GM18868 (cell line): ENCODE measurements at regions not wholly inside any gene's neighbourhood (a gene's known extent, or its start where the extent isn't known, plus 50 kb on each side); places are given as distances from the start of the nearest gene placed in this dataset.

Experiments used
- ATAC-seq: cut with Tn5 transposase; IDR thresholded peaks from one replicate; pipeline ENCODE4 v1.9.1; 2021; ENCODE audit warnings: mild to moderate bottlenecking, moderate library complexity; ENCODE audit not compliant: unreplicated experiment

GRCh38 chr2:58686776-58687175 lies 445.7 kb upstream of the FANCL start:
- peak; percentile 85 for ATAC-seq

GRCh38 chr2:58680755-58681310 lies 439.7 kb upstream of the FANCL start:
- no peak for ATAC-seq

GRCh38 chr2:58677748-58678147 lies 436.6 kb upstream of the FANCL start:
- ATAC-seq = no peak

- ATAC-seq = no peak
These were observed 430.6 kb upstream of the FANCL start for GRCh38 chr2:58671675-58672074.

- ATAC-seq = no peak
These were observed 428.9 kb upstream of the FANCL start for GRCh38 chr2:58669998-58670397.

GRCh38 chr2:58667137-58667774 lies 426.1 kb upstream of the FANCL start:
- ATAC-seq = no peak

GRCh38 chr2:58666323-58666970 lies 425.3 kb upstream of the FANCL start:
- no peak for ATAC-seq

GRCh38 chr2:58665154-58665553 lies 424.0 kb upstream of the FANCL start:
- no peak for ATAC-seq

- no peak for ATAC-seq
These were observed 423.5 kb upstream of the FANCL start for GRCh38 chr2:58664523-58665151.

- ATAC-seq = no peak
These were observed 418.9 kb upstream of the FANCL start for GRCh38 chr2:58660046-58660445.

GRCh38 chr2:58655152-58655551 lies 414.0 kb upstream of the FANCL start:
- ATAC-seq = no peak

GRCh38 chr2:58651930-58652329 lies 410.8 kb upstream of the FANCL start:
- ATAC-seq = no peak

- no peak for ATAC-seq
These were observed 409.7 kb upstream of the FANCL start for GRCh38 chr2:58650781-58651180.

GRCh38 chr2:58649756-58650155 lies 408.6 kb upstream of the FANCL start:
- ATAC-seq = no peak

- peak; percentile 66 for ATAC-seq
These were observed 403.9 kb upstream of the FANCL start for GRCh38 chr2:58645017-58645416.

GRCh38 chr2:58644451-58644850 lies 403.3 kb upstream of the FANCL start:
- no peak for ATAC-seq

GRCh38 chr2:58641001-58641400 lies 399.9 kb upstream of the FANCL start:
- ATAC-seq = no peak

GRCh38 chr2:58640042-58640441 lies 398.9 kb upstream of the FANCL start:
- no peak for ATAC-seq

- ATAC-seq = no peak
These were observed 397.2 kb upstream of the FANCL start for GRCh38 chr2:58638256-58638805.

GRCh38 chr2:58636872-58637271 lies 395.7 kb upstream of the FANCL start:
- no peak for ATAC-seq

- no peak for ATAC-seq
These were observed 394.8 kb upstream of the FANCL start for GRCh38 chr2:58635801-58636375.
